CD8-positive, alpha-beta memory T cell (primary cell): ENCODE measurements at regions not wholly inside any gene's neighbourhood (a gene's known extent, or its start where the extent isn't known, plus 50 kb on each side); places are given as distances from the start of the nearest gene placed in this dataset.

Experiments
- CTCF ChIA-PET: fragments of 350-600 bp; sonication (Branson Sonifier 250); formaldehyde crosslinking; loops from one replicate; lab custom pipeline; 2021; ENCODE audit warnings: antibody characterized with exemption; lab: Charles Lee
- POLR2A ChIA-PET: fragments of 350-600 bp; sonication (Branson Sonifier 250); formaldehyde crosslinking; loops from one replicate; lab custom pipeline; 2021; ENCODE audit warnings: antibody characterized with exemption; lab: Charles Lee
- DNase-seq, 5 donors: peaks; one replicate each; pipeline versions ENCODE4 v3.0.0 to v3.0.0-alpha.2; 2020 to 2022; ENCODE audit warnings: mixed read lengths in 1 of 5
- H3K27ac ChIP-seq: one replicate; pipeline ENCODE4 v1.7.0; 2013; ENCODE audit warnings: low read depth, mild to moderate bottlenecking, low read length, moderate library complexity
- H3K27me3 ChIP-seq: 2 replicates; pipeline ENCODE4 v1.7.0; 2013; ENCODE audit warnings: low read length, mild to moderate bottlenecking; ENCODE audit not compliant: insufficient read depth, poor library complexity, severe bottlenecking
- H3K36me3 ChIP-seq: 2 replicates; pipeline ENCODE4 v1.7.0; 2013; ENCODE audit warnings: mild to moderate bottlenecking, low read length, moderate library complexity; ENCODE audit not compliant: insufficient read depth
- H3K4me1 ChIP-seq: 2 replicates; pipeline ENCODE4 v1.7.0; 2013; ENCODE audit warnings: mild to moderate bottlenecking, low read length, moderate library complexity; ENCODE audit not compliant: insufficient read depth
- H3K4me3 ChIP-seq: 2 replicates; pipeline ENCODE4 v1.7.0; 2013; ENCODE audit warnings: mild to moderate bottlenecking, low read length
- H3K9me3 ChIP-seq: 2 replicates; pipeline ENCODE4 v1.7.0; 2013; ENCODE audit warnings: mild to moderate bottlenecking, low read length
- H3K27ac Mint-ChIP-seq, 8 donors: one replicate each; pipeline ENCODE4 v1.8.0; 2020 to 2021; ENCODE audit warnings: mixed read lengths in 8 of 8, mild to moderate bottlenecking in 6 of 8, inconsistent platforms in 3 of 8, moderate library complexity in 3 of 8
- H3K27me3 Mint-ChIP-seq, 2 donors: one replicate each; pipeline ENCODE4 v1.8.0; 2020 to 2021; ENCODE audit warnings: mixed read lengths in 2 of 2, mild to moderate bottlenecking in 1 of 2, moderate library complexity in 1 of 2
- H3K36me3 Mint-ChIP-seq, 3 donors: one replicate each; pipeline ENCODE4 v1.8.0; 2020 to 2021; ENCODE audit warnings: mixed read lengths in 3 of 3, inconsistent platforms in 1 of 3, mild to moderate bottlenecking in 1 of 3
- H3K4me1 Mint-ChIP-seq, 3 donors: one replicate each; pipeline ENCODE4 v1.8.0; 2020 to 2021; ENCODE audit warnings: mixed read lengths in 3 of 3, inconsistent platforms in 1 of 3, mild to moderate bottlenecking in 1 of 3
- H3K4me3 Mint-ChIP-seq, 7 donors: one replicate each; pipeline ENCODE4 v1.8.0; 2020 to 2021; ENCODE audit warnings: mixed read lengths in 7 of 7, mild to moderate bottlenecking in 6 of 7, moderate library complexity in 4 of 7, inconsistent platforms in 2 of 7
- H3K9me3 Mint-ChIP-seq, 5 donors: one replicate each; pipeline ENCODE4 v1.8.0; 2020 to 2022; ENCODE audit warnings: mixed read lengths in 5 of 5, mild to moderate bottlenecking in 3 of 5, moderate library complexity in 2 of 5, inconsistent platforms in 1 of 5

DNA sequence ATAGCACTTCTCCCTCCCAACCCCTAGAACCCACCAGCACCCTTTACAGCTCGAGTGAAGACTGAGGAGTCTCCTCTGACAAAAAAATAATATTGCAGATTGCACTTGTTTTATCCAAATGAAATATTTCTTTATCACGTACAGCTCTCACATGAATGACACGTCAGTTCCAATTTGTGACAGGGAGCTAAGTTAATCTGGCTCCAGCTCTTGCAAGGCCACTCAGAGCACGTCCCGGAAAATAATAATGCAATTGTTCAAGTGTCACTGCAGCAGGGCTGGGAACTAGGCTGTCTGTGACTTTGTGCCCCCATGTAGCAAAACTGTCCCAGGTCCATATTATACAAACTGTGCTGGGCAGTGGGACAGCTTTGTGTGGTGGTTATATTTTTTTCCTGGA lies 539.6 kb downstream of the VRK1 start:
- Histone ChIP-seq H3K27ac (no peak overlapping the region), H3K4me1 (peaks cover 13% of the 10 kb centered on the region), H3K9me3 (no peaks in the 10 kb centered on the region), H3K4me3 (no peak overlapping the region), H3K27me3 (no peaks in the 10 kb centered on the region), H3K36me3 (no peaks in the 10 kb centered on the region)
- no peak overlapping the region for H3K4me3 Mint-ChIP-seq
- peak overlapping the region in 2 of 8 donors; percentile 1 to 23 for H3K27ac Mint-ChIP-seq
- H3K27me3 Mint-ChIP-seq: no peaks in the 10 kb centered on the region
- H3K9me3 Mint-ChIP-seq: peaks cover 0 to 8% (median 3%) of the 10 kb centered on the region in 5 donors
- ChIA-PET CTCF (interaction anchor here (0.6 to 1.0 kb wide), 2 partner anchors 47 to 219 kb away, joined by 3 read pairs; no protein-coding TSS in a partner anchor), POLR2A (no interaction called here)
- peaks cover 0 to 25% (median 3%) of the 10 kb centered on the region in 3 donors for H3K36me3 Mint-ChIP-seq
- H3K4me1 Mint-ChIP-seq: peaks cover 22 to 36% (median 25%) of the 10 kb centered on the region in 3 donors
- DNase-seq: no peak

DNA sequence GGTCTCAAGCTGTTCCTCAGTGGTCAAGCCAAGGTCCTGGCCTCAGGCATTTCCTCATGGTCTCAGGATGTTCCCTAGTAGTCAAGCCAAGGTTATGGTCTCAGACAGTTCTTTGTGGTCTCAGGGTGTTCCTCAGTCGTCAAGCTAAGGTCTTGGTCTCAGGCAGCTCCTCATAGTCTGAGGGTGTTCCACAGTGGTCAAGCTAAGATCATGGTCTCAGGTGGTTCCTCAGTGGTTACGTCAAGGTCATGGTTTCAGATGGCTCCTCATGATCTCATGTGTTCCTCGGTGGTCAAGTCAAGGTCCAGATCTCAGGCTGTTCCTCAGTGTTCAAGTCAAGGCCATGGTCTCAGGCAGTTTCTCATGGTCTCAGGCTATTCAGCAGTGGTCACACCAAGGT lies 540.1 kb downstream of the VRK1 start:
- Mint-ChIP-seq H3K4me1 (peaks cover 19 to 31% (median 20%) of the 10 kb centered on the region in 3 donors), H3K4me3 (no peak overlapping the region), H3K27me3 (no peaks in the 10 kb centered on the region), H3K36me3 (peaks cover 0 to 26% (median 3%) of the 10 kb centered on the region in 3 donors), H3K27ac (peak overlapping the region in 1 of 8 donors; percentile 10), H3K9me3 (peaks cover 0 to 8% (median 3%) of the 10 kb centered on the region in 5 donors)
- H3K4me3 ChIP-seq: no peak overlapping the region
- H3K4me1 ChIP-seq: peaks cover 9% of the 10 kb centered on the region
- H3K27ac ChIP-seq: no peak overlapping the region
- no peak for DNase-seq
- no peaks in the 10 kb centered on the region for H3K36me3 ChIP-seq
- ChIA-PET POLR2A (no interaction called here), CTCF (interaction anchor here (0.6 to 1.0 kb wide), 2 partner anchors 47 to 219 kb away, joined by 3 read pairs; no protein-coding TSS in a partner anchor)
- no peaks in the 10 kb centered on the region for H3K9me3 ChIP-seq
- H3K27me3 ChIP-seq: no peaks in the 10 kb centered on the region

DNA sequence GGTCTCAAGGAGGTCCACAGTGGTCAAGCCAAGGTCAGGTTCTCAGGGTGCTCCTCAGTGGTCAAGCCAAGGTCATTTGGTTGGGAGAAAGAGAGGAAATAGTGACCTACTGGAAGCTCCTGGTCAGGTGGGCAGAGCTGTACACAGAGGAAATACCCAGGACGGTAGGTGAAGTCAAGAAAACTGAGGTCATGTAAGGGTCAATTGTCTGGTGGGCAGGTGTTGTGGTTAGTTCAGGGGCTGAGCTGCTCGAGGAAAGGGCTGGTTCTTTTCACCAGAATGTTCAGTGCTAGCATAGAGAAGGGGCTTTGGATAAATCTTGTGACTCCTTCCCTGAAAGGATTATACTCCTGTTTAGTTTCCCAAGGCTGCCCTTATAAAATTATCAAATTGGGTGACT lies 540.5 kb downstream of the VRK1 start:
- DNase-seq: no peak
- peak overlapping the region in 1 of 8 donors; percentile 10 for H3K27ac Mint-ChIP-seq
- no peak overlapping the region for H3K4me3 Mint-ChIP-seq
- H3K4me3 ChIP-seq: no peak overlapping the region
- H3K27me3 Mint-ChIP-seq: no peaks in the 10 kb centered on the region
- ChIA-PET CTCF (interaction anchor here (1.0 kb wide), 1 partner anchor 48 kb away, joined by 3 read pairs; no protein-coding TSS in a partner anchor), POLR2A (no interaction called here)
- H3K9me3 ChIP-seq: no peaks in the 10 kb centered on the region
- peaks cover 6% of the 10 kb centered on the region for H3K4me1 ChIP-seq
- H3K4me1 Mint-ChIP-seq: peaks cover 16 to 27% (median 16%) of the 10 kb centered on the region in 3 donors
- H3K27me3 ChIP-seq: no peaks in the 10 kb centered on the region
- no peak overlapping the region for H3K27ac ChIP-seq
- H3K36me3 Mint-ChIP-seq: peaks cover 0 to 26% (median 3%) of the 10 kb centered on the region in 3 donors
- H3K9me3 Mint-ChIP-seq: peaks cover 0 to 8% (median 3%) of the 10 kb centered on the region in 5 donors
- H3K36me3 ChIP-seq: no peaks in the 10 kb centered on the region

DNA sequence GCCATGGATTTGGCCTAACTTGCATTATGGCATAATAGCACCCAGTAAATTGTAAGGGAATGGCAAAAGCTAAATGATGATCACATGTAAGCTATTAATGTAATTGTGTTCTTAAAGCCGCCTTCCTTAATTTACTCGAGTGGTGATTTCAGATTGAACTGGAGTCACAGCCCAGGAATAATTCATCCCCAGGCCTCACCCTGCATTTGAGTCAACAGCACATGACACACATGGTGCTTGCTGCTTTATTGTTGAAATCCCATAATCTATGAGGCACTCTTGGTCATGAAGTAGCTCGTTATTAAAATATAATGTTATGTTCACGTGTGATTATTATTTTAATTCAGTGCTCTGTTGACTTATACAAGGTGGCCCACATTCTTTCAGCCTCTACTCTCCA lies 547.5 kb downstream of the VRK1 start:
- H3K27me3 ChIP-seq: no peaks in the 10 kb centered on the region
- H3K9me3 ChIP-seq: no peaks in the 10 kb centered on the region
- H3K27ac ChIP-seq: no peak overlapping the region
- ChIA-PET CTCF (no interaction called here), POLR2A (no interaction called here)
- no peak overlapping the region for H3K4me3 ChIP-seq
- H3K4me1 Mint-ChIP-seq: no peaks in the 10 kb centered on the region
- no peak overlapping the region for H3K4me3 Mint-ChIP-seq
- H3K9me3 Mint-ChIP-seq: peaks cover 0 to 6% (median 3%) of the 10 kb centered on the region in 5 donors
- no peaks in the 10 kb centered on the region for H3K36me3 ChIP-seq
- no peak for DNase-seq
- H3K4me1 ChIP-seq: no peaks in the 10 kb centered on the region
- H3K27ac Mint-ChIP-seq: no peak overlapping the region
- H3K36me3 Mint-ChIP-seq: peaks cover 0 to 26% (median 3%) of the 10 kb centered on the region in 3 donors
- H3K27me3 Mint-ChIP-seq: peaks cover 0 to 4% of the 10 kb centered on the region in 2 donors

DNA sequence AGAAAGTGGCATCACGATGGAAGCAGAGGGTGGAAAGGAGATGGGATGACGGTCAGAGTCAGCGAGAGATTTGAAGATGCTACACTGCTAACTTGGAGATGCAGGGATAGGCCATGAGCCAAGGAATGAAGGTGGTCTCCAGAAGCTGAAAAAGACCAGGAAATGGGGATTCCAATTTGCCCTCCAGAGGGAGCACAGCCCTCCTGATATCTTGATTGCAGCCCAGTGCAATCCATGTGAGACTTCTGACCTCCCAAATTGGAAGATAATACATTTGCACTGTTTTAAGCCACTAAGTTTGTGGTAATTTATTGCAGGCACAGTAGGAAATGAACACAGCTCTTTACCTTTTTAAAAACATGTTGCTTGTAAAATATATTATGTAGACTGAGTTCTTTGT lies 549.5 kb downstream of the VRK1 start:
- CTCF ChIA-PET: no interaction called here
- no peak overlapping the region for H3K4me3 Mint-ChIP-seq

DNA sequence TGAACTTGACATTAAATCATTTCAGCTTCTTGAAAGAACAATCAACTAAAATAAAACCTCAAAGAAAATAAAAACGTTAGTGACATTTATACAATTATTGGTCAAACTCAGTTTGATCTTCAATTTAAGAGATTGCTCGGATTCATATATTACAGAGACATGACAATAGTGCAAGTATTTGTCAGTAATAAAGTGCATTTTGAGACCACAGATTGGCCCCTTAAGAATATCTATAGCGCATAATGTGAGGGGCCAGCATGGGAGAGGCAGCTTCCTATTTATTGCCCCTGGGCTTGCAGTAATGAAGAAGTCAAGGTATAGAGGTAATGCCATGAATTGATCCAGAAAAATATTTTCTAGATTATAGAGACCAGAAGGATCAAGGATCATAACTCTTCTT lies 552.3 kb downstream of the VRK1 start:
- Histone ChIP-seq H3K4me3 (no peak overlapping the region), H3K36me3 (no peaks in the 10 kb centered on the region), H3K4me1 (peaks cover 6% of the 10 kb centered on the region), H3K9me3 (no peaks in the 10 kb centered on the region), H3K27me3 (no peaks in the 10 kb centered on the region), H3K27ac (no peak overlapping the region)
- peaks cover 0 to 1% of the 10 kb centered on the region in 2 donors for H3K27me3 Mint-ChIP-seq
- CTCF ChIA-PET: interaction anchor here (0.6 kb wide), 1 partner anchor 1923 kb away, joined by 3 read pairs; the partner anchor contains the start of gene BCL11B
- H3K4me3 Mint-ChIP-seq: no peak overlapping the region
- peaks cover 0 to 9% (median 0%) of the 10 kb centered on the region in 3 donors for H3K36me3 Mint-ChIP-seq
- H3K4me1 Mint-ChIP-seq: peaks cover 17 to 26% (median 21%) of the 10 kb centered on the region in 3 donors
- no peak overlapping the region for H3K27ac Mint-ChIP-seq
- no peak for DNase-seq
- H3K9me3 Mint-ChIP-seq: no peaks in the 10 kb centered on the region
- POLR2A ChIA-PET: no interaction called here

More for the DNA sequence above, 549.5 kb downstream of the VRK1 start:
- H3K4me3 ChIP-seq: no peak overlapping the region
- POLR2A ChIA-PET: no interaction called here
- H3K36me3 ChIP-seq: no peaks in the 10 kb centered on the region
- Mint-ChIP-seq H3K9me3 (no peaks in the 10 kb centered on the region), H3K4me1 (peaks cover 11 to 14% (median 12%) of the 10 kb centered on the region in 3 donors), H3K36me3 (peaks cover 0 to 12% (median 0%) of the 10 kb centered on the region in 3 donors), H3K27me3 (peaks cover 0 to 4% of the 10 kb centered on the region in 2 donors), H3K27ac (no peak overlapping the region)
- peaks cover 6% of the 10 kb centered on the region for H3K4me1 ChIP-seq
- H3K27ac ChIP-seq: no peak overlapping the region
- no peaks in the 10 kb centered on the region for H3K27me3 ChIP-seq
- H3K9me3 ChIP-seq: no peaks in the 10 kb centered on the region
- DNase-seq: no peak

DNA sequence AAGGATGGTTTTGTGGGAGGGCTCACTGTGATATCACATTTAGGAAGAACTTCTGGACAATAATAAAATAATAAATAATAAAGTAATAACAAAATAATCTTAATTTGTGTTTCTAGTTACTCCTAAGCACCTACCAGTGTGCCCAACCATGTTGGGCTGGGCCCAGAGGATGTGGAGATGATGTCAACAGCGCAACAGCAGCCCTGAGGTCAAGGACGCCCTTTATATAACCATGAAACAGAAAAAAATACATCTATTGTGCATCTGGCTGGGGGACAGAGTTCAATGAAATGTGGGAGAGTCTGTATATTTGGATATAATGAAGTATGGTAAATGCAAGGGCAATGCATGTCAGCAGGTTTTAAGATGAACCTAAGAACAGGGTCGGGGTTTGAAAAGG lies 552.8 kb downstream of the VRK1 start:
- peak overlapping the region in 1 of 8 donors; percentile 71 for H3K27ac Mint-ChIP-seq
- Histone ChIP-seq H3K36me3 (no peaks in the 10 kb centered on the region), H3K27ac (no peak overlapping the region), H3K4me1 (peaks cover 6% of the 10 kb centered on the region), H3K4me3 (no peak overlapping the region), H3K9me3 (no peaks in the 10 kb centered on the region), H3K27me3 (no peaks in the 10 kb centered on the region)
- no peak for DNase-seq
- H3K9me3 Mint-ChIP-seq: no peaks in the 10 kb centered on the region
- no peak overlapping the region for H3K4me3 Mint-ChIP-seq
- peaks cover 0 to 1% of the 10 kb centered on the region in 2 donors for H3K27me3 Mint-ChIP-seq
- CTCF ChIA-PET: no interaction called here
- peaks cover 22 to 30% (median 26%) of the 10 kb centered on the region in 3 donors for H3K4me1 Mint-ChIP-seq
- peaks cover 0 to 9% (median 0%) of the 10 kb centered on the region in 3 donors for H3K36me3 Mint-ChIP-seq
- POLR2A ChIA-PET: no interaction called here

DNA sequence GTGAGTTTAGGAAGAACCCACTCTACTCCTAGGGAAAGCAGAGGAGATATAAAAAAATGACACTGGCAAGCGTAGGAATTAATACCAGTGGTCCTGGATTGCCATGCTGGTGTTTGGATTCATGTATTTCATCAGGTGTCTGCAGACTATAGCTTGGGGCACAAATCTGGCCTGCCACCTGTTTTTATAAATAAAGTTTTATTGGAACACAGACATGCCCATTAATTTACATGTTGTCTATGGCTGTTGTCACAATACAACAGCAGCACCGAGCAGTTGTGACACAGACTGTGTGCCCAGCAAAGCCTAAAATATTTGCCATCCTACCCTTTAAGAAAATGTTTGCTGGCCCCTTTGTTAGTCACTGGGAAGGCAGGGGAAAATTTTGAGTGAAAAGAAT lies 553.2 kb downstream of the VRK1 start:
- Mint-ChIP-seq H3K4me3 (no peak overlapping the region), H3K36me3 (peaks cover 0 to 9% (median 0%) of the 10 kb centered on the region in 3 donors), H3K9me3 (no peaks in the 10 kb centered on the region), H3K4me1 (peaks cover 26 to 35% (median 29%) of the 10 kb centered on the region in 3 donors), H3K27me3 (peaks cover 0 to 1% of the 10 kb centered on the region in 2 donors), H3K27ac (peak overlapping the region in 2 of 8 donors; percentile 49 to 71)
- ChIA-PET CTCF (no interaction called here), POLR2A (no interaction called here)
- Histone ChIP-seq H3K36me3 (no peaks in the 10 kb centered on the region), H3K27ac (no peak overlapping the region), H3K4me1 (peaks cover 6% of the 10 kb centered on the region), H3K9me3 (no peaks in the 10 kb centered on the region), H3K27me3 (no peaks in the 10 kb centered on the region), H3K4me3 (no peak overlapping the region)
- no peak for DNase-seq
